Heart left ventricle (tissue), 13 donors: ENCODE measurements at regions not wholly inside any gene's neighbourhood (a gene's known extent, or its start where the extent isn't known, plus 50 kb on each side); places are given as distances from the start of the nearest gene placed in this dataset.

Experiments used
- CTCF ChIP-seq, 12 donors: fragments of 200-600 bp; sonication (generic) in 4 of 12; IDR thresholded peaks; one replicate each; pipeline versions ENCODE4 v1.5.0 to v1.8.0; 2018 to 2022; ENCODE audit warnings: antibody characterized with exemption in 12 of 12, mild to moderate bottlenecking in 5 of 12
- POLR2A ChIP-seq, 2 donors: fragments of 450-650 bp; IDR thresholded peaks; one replicate each; pipeline ENCODE4 v1.6.1; 2017; ENCODE audit warnings: antibody characterized with exemption in 2 of 2, mild to moderate bottlenecking in 2 of 2, moderate library complexity in 2 of 2
- donor health status: ischemic (EF 13 %, LVEDD 7.1; RV severe dilation, severe dysfunction).
- donor health status: DM: no; HTN: yes; CAD: no.
- donor health status: DM: no; HTN: no; CAD: no.
- donor health status: ischemic (EF 25% LVEDD 6.9; RV normal size, moderate dysfunction).
- donor health status: ischemic (EF 25% LVEDD 5.7; RV mildly dilated, moderate dysfunction).
- donor health status: ischemic (EF 35%, LVEDD 5.7; RV mildly dilated, moderate dysfunction).
- donor health status: nonischemic (EF 11% LVEDD 7.7; RV severe dilation, severe dysfunction).
- donor health status: DM: yes; HTN: yes; CAD: no.
- donor health status: PGD.
- donor health status: ischemic (EF 29% LVEDD 5.4; RV normal size, mild dysfunction).
- donor health status: nonischemic (EF 23%, LVEDD 6.1; RV moderate dilation, normal function).

- no peak for TF ChIP-seq CTCF (IDR thresholded peaks at IDR 0.05)
- no peak for TF ChIP-seq POLR2A (IDR thresholded peaks at IDR 0.05)
Observed at GRCh38 chr21:23789864-23790263, 1817.4 kb downstream of the MRPL39 start.
